SKM-1 treated with dmso at 0.1 percent for 144 hours (cell line): ENCODE measurements at regions not wholly inside any gene's neighbourhood (a gene's known extent, or its start where the extent isn't known, plus 50 kb on each side); places are given as distances from the start of the nearest gene placed in this dataset.

Experiments
- DNase-seq: peaks from one replicate; lab custom pipeline; 2025; ENCODE audit not compliant: unreplicated experiment; lab: John Stamatoyannopoulos, UW

DNA sequence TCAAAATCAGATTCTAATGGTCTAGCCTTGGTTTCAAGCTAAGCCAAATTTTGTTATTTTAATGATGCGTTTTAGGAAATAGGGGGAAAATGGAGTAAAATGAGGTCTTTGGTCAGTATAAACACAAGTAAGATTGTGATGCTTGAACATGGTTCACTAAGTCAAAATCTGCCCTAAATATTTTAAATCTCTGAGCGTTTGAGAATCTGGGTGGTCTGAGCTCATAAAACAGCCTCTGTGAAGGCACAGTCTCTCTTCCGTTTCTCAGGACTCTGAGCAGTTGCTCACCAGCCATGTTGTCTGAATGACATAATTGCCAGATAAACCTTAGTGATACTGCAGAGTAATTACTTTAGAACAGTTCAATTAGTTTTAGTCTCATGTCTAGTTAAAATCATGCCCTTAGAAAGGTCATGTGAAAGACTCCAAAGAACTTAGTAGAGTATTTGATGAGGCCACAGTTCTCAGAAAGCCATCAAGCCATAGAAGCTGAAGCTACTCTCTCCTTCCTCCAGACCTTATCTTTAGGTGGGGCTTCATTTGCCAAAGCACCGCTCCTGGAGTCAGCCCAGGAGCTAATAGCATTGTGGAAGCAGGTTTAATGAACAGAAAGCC lies 257.1 kb upstream of the MAP3K1 start:
- DNase-seq = no peak

GRCh38 chr5:56557198-56557597 lies 258.2 kb upstream of the MAP3K1 start:
- DNase-seq = no peak

DNA sequence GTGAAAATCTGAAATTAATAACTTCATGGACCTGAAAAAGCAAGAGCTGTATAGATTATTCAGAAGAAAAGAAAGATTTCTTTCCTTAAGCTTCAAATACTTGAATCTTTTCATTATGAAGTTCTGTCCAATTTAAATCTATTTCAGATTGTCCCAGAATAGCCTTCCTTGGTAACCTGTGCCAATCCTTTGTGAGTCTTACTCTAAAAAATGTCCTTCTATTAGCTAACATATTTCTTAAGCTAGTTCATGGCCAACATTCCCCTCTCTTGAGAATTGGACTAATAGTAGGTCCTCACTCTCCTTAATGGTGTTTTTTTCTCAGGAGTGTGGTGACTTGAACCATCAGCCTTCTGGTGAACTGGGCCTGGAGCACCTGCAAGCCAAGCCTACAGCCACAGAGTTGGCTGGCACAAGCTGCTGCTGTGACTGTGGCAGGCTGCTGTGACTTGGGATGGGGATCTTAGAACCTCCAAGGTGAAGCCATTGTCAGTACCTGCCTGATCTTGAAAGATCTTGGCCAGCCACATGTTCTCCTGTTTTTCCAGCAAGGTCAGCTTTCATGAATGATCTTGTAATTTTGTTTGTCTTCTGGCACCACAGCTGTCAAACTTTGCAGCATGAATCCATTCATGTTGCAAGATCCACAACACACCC lies 262.6 kb upstream of the MAP3K1 start:
- DNase-seq = no peak

GRCh38 chr5:56550227-56550626 lies 265.1 kb upstream of the MAP3K1 start:
- DNase-seq = no peak

- no peak for DNase-seq
Measured at GRCh38 chr5:56549096-56549886, 266.1 kb upstream of the MAP3K1 start.

GRCh38 chr5:56545016-56545415 lies 270.3 kb upstream of the MAP3K1 start:
- DNase-seq = peak; percentile 80

DNA sequence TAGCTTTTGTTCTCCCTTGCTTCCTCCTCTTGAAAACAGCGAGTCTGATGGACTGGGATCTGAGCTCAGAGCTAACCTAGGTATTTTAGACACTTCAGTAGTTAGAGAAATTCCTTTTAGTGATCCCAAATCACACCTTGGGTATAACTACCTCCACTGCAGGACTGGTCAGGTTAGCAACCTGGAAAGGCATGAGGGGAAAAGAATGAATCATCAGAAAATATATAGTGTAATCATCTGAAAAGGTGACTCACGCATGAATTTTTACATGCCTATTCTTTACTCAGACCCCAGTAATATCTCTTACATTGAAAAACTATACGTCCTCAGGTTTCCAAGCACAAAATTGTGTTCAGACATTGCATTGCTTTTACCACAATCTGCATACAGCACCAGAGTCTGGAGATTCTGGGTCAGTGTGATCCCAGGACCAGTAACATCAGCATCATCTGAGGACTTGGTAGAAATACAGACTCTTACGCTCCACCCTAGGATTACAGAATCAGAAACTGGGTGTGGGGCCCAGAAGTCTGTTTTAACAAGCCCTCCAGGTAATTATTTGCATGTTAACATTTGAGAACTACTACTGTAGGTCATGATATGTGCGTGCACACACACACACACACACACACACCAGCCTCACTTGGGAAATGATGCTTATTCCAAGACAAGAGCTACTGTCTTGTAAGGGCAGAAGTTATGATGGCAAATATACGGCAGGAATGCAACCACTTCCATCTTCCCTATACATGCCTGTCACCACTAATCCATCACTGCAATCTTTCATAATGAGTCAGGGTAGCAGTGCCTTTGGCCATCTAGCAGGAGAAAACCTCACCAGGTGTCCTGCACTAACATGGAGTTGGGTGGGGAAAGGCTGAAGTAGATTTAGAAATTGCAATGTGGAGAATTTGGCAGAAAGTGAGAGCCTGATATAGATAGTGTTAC lies 271.6 kb upstream of the MAP3K1 start:
- no peak for DNase-seq

DNA sequence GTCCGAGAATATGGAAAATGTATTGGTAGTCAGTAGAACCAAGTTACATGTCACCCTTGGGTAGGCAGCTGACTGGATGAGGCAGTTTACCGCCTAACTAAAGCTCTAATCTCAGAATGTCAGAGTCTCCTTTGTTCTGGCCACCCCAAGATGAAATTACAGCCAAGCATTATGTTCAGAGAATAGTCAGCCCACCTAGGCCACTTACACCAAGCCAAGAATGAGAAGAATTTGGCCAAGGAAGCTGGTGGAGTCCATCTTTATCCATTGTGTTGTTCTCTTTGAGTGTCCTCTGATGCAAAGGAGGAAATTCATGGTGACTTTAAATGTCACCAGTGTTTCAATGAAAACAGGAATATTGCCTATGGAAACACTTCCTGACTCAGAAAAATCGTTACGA lies 275.1 kb upstream of the MAP3K1 start:
- DNase-seq = no peak

DNA sequence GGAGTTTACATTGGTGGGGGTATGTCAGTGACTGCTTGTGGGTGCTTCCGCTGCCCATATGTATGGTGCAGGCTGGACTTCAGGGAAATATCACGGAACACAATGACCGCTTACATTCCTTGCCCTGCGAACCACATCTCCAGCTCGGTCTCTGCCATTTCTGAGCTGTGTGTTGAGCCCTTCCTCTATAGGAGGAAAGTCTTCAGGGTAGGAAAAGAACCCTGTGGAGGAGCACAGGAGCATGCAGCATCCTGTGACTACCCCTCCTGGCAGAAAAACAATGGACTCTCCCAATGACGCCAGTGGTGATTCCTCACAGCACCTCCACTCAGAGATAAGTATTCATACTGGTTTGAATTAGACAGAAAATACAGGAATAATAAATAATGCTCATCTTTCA lies 276.8 kb upstream of the MAP3K1 start:
- no peak for DNase-seq

DNA sequence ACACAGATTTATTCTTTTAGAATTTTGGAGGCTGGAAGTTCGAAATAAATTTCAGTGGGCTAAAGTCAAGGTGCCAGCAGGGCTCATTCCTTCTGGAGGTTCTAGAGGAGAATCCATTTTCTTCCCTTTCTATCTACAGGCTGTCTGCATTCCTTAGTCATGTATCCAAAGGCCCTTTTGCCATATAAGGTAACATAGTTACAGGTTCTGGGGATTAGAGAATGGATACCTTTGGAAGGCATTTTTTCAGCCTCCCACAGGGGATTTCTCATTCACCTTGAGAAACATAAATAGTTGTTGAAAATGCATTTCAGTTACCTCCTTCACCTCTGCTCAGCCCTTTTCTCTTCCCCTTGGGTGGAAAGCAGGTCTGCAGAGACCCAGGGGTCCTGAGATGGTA lies 280.0 kb upstream of the MAP3K1 start:
- no peak for DNase-seq

- DNase-seq = no peak
Measured at GRCh38 chr5:56534102-56534829, 281.1 kb upstream of the MAP3K1 start.

DNA sequence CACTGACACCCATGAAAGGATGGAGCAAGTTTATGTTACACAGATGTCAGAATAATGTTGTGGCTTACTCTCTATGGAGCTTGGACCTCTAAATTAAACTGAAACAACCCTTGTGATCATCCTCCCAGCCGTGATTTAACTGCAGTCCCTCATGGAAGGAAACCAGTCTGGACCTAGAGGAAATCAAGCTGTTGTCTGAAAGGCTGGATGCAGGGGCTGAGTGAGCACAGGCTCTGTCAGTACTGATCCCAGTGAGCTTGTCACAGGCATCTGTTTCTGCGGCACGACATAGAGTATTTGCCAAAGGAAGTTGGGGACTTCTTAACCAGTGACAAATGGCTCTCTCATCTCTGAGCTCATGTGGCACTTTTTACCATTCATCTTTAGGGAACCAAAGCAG lies 282.9 kb upstream of the MAP3K1 start:
- DNase-seq = no peak

DNA sequence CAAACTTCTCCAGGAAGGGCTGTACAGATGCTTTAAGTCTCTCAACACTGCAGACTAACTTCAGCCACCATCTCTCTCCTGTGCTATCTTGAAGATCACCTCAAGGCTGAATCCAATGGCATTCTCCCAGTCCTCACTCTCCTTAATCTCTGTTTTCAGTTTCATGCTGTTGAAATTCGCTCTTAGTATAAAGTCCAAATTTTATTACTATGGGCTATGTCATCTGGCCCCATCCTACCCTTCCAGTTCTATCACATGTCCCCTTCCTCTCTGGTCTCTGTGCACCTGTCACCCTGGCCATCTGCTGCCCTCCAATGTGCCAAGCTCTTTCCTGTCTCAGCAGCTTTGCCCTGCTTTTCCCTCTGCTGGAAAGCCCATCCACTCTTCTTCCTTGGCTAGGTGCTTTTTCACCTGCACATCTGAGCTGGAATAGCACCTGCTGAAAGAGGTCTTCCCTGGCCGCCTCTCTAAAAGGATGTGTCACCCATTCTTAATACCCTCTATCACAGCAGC lies 284.7 kb upstream of the MAP3K1 start:
- DNase-seq = no peak

DNA sequence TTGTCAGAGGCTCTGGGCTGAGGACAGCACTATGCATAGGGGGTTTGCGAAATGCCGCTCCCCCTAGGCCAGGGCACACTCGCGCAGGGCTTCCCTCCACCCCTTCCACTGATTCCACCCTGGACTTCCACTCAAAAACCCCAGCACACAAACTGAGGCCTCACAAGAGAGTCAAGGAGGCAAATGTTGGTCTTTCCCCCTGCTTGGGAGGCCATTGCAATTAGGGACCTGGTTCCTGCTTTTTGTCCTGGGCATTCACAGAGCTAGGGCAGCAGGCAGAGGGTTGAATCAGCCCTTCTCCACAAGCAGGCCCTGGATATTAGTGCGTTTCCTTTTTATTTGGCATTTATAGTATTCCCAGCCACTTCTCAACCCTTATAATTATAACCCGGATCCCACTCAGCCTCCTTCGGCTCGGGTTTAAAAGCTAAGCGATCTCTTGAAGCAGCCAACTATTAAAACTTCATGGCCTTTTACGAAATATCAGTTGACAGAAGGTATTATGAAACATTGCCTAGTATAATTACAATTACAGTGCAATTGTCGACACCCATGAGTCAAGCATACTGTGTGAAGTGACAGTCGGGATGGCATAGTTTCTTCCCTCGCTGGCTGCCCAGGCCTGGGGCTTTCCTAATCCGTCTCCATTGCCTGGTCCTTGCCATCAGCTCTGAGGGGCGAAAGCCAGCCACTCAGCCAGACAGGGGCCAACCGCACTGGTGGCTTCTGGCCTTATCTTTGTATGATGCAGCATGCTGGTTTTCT lies 285.5 kb upstream of the MAP3K1 start:
- DNase-seq = peak; percentile 52

DNA sequence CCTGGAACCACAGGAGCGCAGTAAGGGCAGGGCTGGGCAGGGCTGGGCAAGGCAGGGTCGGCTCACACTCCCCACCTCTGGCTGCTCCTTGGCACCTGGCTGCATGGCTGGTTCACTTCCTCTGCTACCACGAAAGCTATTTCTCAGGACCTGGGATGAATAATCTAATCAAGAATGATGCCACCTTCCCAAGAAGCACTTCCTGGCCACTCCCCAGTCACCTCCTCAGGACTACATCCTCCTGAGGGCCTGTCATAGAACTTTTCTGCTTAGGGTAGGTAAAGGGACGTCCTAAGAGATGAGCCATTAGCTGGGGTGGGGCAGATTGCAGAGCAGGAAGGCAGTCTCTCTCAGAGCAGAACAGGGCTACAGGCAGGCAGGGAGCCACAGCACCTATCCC lies 288.2 kb upstream of the MAP3K1 start:
- DNase-seq = no peak

DNA sequence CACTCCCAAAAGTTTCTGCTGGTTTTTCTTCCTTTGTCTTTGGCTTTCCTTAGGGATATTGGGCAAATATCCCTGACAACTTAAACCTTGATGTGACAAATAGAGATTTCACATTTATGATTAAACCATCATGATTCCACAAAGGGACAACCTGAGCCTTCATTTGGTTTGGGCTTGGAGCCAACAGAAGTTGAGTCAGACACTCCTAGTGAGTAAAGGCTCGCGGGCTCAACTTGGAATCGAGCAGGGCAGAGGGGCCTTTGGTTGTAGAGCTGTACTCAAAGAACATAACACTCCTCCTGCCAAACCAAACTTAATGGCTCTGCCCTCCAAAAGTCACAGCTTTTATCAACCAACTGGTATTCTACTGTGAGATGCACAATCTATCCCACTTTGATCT lies 290.2 kb upstream of the MAP3K1 start:
- no peak for DNase-seq

GRCh38 chr5:56523790-56524575 lies 290.9 kb upstream of the ANKRD55 start:
- no peak for DNase-seq

GRCh38 chr5:56522960-56523359 lies 289.8 kb upstream of the ANKRD55 start:
- no peak for DNase-seq

DNA sequence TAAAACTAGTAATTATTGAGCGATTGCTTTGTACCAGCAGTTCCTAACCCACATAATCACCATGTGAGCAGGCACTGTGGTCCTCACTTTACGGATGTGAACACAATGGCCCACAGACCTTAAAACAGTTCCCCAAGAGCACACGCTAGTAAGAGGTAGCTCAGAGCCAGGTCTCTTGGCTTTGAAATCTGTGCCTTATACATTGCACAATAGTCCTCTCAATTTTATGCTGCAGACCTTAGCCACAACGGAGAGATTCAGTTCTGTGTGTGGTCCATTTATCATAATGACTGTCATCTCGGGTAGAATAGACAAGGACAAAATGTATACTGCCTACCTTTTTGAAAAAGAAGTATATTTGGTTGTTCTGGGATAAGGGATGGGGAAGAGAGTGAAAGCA lies 289.0 kb upstream of the ANKRD55 start:
- no peak for DNase-seq
